Astrocyte of the cerebellum (primary cell): ENCODE measurements at regions not wholly inside any gene's neighbourhood (a gene's known extent, or its start where the extent isn't known, plus 50 kb on each side); places are given as distances from the start of the nearest gene placed in this dataset.

Experiments used
- DNase-seq: peaks from one replicate; pipeline ENCODE4 v3.0.0-alpha.2; 2011; ENCODE audit warnings: low read depth
- H3K4me3 ChIP-seq: 2 replicates; pipeline ENCODE4 v1.5.1; 2011; ENCODE audit warnings: mild to moderate bottlenecking, low read depth, low read length, moderate library complexity
- in situ Hi-C: cut with HindIII; loops from 2 replicates; pipeline ENCODE4 v1.10.0; 2017; ENCODE audit warnings: low sequenced_read_pairs
- TF ChIP-seq, protein P1 (sequence below): IDR thresholded peaks from 2 replicates; pipeline ENCODE4 v1.5.1; 2012; ENCODE audit warnings: low read length, low read depth, moderate library complexity, mild to moderate bottlenecking; ENCODE audit errors: missing control alignments

DNA sequence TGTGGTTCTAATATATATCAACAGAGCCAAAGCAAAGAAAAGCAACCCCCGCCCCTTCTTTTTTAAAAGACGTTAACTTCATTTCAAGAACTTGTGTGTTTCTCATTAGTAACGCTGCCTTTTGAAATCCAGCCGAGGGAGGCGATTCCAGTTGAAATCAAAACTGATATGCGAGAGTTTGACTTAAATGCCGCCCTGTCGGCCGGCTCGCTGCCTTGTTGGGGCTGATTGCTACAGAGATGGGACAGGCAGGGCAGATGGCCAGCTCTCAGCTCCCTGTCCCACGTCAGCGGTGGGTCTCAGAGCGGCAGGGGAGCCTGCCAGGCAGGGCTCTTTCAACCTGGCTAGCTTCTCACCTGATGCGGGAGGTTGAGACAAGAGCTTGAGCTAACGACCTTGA, 51.9 kb upstream of the ALX4 start:
- in situ Hi-C loops, result no loop called here
- H3K4me3 ChIP-seq, result no peak overlapping the region
- DNase-seq, result no peak
- TF ChIP-seq, protein P1, sequence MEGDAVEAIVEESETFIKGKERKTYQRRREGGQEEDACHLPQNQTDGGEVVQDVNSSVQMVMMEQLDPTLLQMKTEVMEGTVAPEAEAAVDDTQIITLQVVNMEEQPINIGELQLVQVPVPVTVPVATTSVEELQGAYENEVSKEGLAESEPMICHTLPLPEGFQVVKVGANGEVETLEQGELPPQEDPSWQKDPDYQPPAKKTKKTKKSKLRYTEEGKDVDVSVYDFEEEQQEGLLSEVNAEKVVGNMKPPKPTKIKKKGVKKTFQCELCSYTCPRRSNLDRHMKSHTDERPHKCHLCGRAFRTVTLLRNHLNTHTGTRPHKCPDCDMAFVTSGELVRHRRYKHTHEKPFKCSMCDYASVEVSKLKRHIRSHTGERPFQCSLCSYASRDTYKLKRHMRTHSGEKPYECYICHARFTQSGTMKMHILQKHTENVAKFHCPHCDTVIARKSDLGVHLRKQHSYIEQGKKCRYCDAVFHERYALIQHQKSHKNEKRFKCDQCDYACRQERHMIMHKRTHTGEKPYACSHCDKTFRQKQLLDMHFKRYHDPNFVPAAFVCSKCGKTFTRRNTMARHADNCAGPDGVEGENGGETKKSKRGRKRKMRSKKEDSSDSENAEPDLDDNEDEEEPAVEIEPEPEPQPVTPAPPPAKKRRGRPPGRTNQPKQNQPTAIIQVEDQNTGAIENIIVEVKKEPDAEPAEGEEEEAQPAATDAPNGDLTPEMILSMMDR, result no peak

- no peak overlapping the region for H3K4me3 ChIP-seq
- in situ Hi-C loops, result no loop called here
- no peak for DNase-seq
- TF ChIP-seq, protein P1, result no peak
Observed at GRCh38 chr11:44363116-44363515, 53.2 kb upstream of the ALX4 start.

GRCh38 chr11:44364596-44364995, 54.7 kb upstream of the ALX4 start:
- TF ChIP-seq, protein P1, result no peak
- H3K4me3 ChIP-seq, result no peak overlapping the region
- DNase-seq, result no peak
- in situ Hi-C loops, result no loop called here

DNA sequence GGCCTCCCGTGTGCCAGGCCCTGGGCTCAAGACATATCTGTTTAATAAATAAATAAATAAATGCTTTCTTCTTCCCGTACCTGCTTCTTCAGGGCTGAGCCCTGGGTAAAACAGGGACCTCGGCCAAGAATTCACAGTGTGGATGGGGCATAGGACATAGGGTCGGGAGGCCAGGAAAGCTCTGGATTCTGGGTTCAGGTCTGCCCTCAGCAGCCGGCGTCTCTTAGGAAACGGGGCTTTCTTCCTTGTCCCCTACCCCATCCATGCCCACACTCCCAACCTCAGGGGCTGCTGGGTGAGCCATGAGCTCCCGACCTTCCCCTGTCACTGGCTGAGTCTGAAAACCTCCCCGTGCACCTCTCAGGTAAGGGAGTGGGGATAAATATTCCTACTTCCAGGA, 55.7 kb upstream of the ALX4 start:
- TF ChIP-seq, protein P1, result no peak
- in situ Hi-C loops, result no loop called here
- no peak overlapping the region for H3K4me3 ChIP-seq
- DNase-seq, result no peak

- in situ Hi-C loops, result no loop called here
- no peak overlapping the region for H3K4me3 ChIP-seq
- DNase-seq, result no peak
- TF ChIP-seq, protein P1, result no peak
Observed at GRCh38 chr11:44366026-44366425, 56.1 kb upstream of the ALX4 start.

DNA sequence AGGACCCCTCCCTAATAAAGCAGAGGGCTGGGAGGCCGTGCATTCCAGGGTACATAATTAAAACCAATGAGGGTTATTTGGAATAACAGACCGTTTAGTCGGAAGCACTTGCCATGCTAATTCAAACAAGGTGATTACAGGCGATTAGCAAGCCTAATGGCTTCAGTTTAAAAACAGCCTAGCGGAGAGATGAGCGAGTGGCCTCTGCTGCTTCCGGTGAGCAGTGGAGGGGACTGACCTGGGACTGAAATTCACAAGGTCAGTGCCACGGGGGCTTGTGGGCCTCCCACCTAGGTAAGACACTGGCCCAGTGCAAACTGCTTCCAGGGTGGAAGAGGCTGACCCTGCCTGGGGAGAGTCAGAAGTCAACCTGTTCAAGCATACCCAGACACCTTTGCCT, 56.8 kb upstream of the ALX4 start:
- in situ Hi-C loops, result no loop called here
- H3K4me3 ChIP-seq, result no peak overlapping the region
- TF ChIP-seq, protein P1, result no peak
- DNase-seq, result no peak

GRCh38 chr11:44367452-44367851, 57.5 kb upstream of the ALX4 start:
- TF ChIP-seq, protein P1, result no peak
- in situ Hi-C loops, result no loop called here
- no peak overlapping the region for H3K4me3 ChIP-seq
- no peak for DNase-seq
